HuH-7.5 (cell line): ENCODE measurements at regions not wholly inside any gene's neighbourhood (a gene's known extent, or its start where the extent isn't known, plus 50 kb on each side); places are given as distances from the start of the nearest gene placed in this dataset.

Source experiments
- DNase-seq: peaks from one replicate; pipeline ENCODE4 v3.0.0; 2011; ENCODE audit warnings: low spot score

DNA sequence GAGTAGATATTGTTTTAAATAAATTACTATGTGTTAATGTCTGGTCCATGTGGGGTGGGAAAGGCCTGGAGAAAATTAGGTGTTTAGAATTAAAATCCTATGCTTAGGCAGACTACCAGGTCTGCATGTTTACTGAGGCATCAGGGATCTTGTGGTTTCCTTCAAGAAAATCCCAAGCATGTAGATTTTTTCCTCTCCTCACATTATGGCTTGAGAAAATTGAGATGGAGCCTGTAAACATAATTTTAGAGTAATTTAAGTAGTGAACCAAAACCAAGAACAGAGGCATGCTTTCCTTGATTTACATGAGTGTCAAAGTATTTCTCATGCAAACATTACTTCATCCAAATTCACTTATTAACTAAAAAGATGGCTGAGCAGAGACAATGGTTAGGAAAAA lies 823.7 kb downstream of the AACS start:
- no peak for DNase-seq

DNA sequence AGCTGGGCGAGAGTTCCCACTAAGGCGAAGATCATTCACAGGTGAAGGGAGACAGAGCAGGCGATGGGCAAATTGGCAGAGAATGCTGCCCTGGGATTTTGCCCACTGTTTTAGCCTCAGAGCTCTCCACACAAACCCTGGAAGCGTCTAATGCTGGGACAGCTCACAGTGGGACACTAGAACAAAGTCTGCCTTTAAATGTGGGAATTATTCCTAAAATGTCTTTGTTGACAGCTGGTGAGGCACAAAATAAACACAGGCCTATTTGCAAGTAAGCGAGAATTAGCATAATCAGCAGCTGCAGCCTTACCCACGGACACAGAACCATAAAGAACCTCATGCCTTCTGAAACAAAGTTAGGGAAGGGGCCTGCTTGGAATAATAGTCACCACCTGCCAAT lies 824.5 kb downstream of the AACS start:
- no peak for DNase-seq

DNA sequence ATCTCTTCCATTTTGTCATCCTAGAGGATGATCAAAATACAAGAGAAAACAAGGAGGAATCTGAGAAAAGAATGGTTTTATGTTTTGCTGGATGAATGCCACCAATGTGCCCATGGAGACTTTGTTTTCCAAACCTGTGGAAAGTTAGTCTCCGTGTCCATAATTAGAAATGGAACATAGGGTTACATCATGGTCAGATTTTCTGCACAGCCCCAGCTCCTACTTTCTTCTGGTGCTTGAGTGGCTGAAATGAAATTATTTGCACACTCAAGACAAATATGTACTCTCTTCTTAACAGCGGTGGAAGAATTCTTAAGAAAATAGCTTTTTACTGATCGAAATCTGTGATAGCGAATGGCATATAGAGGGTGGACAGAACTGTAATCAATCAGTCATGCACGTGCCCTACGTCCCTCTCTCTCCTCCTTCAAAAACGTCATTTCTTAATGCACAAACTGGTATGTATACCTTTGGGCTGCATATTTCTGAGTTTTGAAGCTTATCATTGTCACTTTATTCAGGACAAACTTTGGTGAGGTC lies 825.2 kb downstream of the AACS start:
- no peak for DNase-seq

DNA sequence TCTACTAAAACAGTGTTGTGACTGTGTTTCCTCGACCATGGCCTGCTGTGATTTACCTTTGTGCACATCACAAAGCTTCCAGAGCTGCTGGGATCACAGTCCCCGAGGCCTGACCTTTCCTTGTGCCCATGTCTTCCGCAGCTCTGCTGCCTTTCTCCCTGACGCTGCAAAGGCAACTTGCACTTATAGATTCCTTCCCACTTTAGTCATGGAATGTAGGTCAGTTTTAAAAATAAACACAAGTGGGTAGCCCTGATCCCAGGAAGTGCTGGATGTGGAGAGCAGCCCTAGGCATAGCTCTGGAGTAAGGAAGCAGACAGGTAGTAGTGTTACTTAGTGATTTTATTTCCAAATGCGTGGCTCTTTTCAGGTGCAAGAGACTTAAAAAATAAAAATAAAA lies 825.7 kb downstream of the AACS start:
- DNase-seq, result no peak

DNA sequence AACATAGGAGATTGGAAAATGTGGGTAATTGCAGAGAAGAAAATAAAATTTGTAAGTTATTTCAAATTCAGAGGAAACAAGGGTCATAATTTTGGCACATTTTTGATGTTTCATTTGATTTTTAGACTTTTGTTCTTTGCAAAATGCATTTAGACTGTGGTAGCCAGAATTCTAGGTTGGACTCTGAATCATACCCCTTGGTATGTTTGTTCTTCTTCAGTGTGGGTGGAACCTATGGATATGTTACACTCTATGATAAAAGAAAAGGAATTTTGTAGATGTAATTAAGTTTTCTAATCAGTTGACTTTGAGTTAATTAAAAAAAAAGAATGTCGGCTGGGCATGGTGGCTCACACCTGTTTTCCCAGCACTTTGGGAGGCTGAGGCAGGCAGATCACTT lies 827.0 kb downstream of the AACS start:
- DNase-seq, result no peak

DNA sequence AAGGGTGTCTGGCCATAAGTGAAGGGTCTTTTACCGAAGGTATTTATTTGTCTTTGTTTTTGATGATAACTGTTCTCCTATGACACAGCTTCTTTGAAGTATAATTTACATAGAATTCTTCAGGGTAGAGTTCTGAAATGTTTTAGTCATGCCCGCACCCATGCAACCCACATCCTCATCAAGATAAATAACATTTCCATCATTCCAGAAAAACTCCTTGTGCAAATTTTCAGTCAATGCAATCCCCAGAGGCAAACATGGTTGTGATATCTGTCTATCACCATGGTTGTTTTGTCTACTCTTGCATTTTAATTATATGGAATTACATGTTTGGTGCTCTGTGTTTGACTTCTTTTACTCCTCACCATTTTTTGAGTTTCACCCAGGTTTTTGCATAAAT lies 837.8 kb downstream of the AACS start:
- DNase-seq, result no peak

DNA sequence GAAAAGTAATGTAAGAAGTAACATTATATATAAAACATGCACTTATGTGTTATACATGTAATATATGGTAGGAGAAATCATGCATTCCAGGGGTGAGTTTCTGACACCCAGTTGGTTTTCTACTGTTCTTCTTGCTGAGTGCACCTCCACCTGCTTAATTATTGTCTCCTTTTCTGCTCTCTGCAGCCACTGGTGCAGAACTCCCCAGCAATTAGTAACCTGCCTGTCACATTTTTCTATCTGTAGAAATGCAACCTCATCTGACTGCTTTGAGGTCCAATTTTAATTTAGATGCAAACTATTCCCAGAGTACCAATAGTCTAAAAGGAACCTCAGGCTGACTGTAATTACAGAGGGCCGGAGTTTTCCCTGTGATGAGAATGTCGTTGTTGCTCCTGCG lies 842.1 kb downstream of the AACS start:
- no peak for DNase-seq

DNA sequence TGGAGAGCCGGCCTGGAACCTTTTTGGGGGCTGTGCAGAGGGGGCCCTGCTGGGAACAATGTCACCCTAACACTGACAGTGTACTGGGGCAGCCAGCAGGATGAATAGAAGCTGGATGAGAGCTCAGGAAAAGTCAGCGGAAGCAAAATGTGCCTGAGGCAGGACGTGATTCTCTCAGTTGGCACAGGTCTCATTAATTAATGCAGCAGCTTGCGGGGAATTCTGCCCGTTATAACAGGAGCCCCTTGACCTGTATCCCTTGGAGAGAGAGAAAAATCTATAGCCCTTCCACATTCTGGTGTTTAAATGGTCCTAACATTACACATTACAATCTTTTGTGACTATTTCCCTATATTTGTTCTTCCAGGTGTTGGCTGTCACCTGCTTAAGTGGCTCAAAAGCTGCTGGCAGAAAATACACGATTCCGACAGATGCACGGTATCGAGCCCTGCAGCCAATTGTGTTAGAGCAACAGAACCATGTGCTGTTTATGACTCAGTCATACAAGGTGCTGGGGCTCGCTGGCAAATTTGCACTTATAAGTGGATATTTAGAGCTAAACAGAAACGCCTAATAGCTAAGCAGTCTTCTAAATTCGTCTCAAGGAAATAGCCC lies 854.7 kb downstream of the AACS start:
- no peak for DNase-seq

DNA sequence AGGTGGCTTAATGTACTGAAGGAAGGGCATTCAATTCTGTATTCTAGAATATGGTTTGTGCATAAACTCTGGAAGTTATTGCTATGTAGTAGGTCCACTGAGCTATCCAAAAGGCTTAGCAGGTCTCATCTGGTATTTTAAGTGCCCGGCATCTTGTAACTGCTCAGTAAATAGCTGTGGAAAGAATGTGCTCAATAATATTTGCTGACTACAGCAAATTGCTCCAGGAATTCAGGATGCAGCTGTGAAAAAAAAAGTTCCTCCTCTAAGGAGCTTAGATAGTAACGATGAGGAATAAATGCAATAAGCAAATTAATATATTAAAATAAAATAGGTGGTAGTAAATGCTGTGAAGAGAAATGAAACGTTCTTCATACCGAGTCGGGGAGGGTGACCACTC lies 857.1 kb downstream of the AACS start:
- DNase-seq, result no peak

DNA sequence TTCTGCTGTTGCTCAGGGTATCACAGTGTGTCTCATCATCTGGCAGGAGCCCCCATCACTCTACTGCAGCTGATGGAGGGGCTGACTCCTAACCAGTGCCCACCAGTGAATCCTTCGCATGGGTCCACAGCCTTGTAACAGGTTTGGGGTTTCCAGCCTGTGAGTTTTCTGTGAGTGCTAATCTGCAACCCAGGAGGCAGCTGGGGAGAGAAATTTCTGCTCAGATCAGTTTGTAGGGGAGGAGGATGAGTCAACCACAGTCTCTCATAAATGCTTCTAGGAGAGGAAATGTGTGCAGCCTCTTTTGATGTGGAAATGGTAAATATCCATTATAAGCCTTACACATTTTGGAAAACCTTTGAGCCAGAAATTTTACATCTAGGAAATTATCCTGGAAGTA lies 871.3 kb downstream of the AACS start:
- DNase-seq, result no peak

DNA sequence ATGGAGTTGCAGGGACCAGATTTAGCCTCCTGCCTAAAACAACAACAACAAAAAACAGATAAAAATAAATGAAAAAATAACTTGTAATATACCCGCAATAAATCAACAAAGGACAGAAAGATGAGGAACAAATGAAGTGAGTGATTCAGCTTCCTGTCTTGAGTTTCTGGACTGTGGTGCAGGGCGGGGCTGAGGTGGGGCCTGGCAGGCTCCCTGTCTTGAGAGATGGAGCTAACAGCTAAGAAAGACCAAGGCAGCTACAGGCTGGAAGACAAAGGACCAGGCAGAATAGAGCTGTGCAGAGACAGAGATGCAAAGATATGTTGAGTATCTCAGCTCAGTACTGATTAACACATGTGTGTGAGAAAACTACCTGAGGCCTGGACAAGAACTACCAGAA lies 879.2 kb downstream of the AACS start:
- no peak for DNase-seq

DNA sequence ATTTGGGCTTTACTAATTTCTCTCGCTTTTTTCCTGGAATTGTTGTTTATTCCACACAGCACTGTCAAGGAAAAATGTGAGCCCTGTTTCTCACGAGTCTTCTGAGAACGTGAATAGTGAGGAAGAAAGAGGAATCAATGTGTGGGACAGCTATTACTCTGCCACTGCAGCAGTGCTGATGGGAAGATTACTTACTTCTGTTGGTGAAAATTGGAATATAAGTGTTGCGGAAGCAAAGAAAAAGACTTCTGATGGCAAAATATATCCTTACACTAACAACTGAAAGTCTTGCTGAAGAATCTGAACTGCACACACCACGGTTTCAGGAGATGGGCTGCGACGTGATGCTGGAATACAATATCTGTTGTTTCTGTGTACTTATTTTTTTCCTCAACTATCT lies 884.2 kb downstream of the AACS start:
- no peak for DNase-seq

DNA sequence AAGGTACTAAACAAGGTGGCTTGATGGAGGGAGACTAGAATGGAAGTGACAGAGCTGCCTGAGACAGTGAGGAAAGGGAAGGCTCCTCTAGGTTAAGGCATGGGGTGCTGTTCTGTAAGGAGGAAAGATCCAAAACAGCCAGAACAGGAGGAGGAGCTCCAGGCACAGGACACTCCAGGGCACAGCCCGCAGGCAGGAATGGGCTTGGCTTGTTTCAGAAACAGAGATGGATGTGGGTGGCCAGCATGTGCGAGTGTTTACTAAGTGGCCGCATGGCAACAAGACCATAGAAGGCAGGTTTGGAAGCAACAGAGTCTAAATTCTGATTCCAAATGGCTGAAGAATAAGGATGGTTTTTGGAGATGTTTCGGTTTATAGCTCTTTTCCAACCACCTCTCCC lies 889.1 kb downstream of the AACS start:
- no peak for DNase-seq

DNA sequence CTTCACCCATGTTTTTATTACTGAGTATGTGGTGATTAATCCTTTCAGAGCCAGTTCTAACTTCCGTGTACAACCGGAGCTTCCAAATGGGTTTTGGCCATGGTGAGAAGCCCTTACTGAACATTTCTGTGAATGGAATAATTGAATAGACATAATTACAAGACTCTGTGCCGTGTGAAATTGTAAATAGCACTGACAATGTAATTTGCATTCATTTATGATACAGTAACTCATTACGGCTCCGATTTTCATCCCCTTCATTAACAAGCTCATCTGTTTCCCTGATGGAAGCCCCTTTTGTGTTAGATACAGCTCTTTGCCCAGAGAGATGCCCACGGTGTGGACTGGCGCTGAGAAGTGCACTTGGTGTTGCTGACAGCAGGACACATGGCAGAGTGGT lies 891.0 kb downstream of the AACS start:
- DNase-seq, result no peak

DNA sequence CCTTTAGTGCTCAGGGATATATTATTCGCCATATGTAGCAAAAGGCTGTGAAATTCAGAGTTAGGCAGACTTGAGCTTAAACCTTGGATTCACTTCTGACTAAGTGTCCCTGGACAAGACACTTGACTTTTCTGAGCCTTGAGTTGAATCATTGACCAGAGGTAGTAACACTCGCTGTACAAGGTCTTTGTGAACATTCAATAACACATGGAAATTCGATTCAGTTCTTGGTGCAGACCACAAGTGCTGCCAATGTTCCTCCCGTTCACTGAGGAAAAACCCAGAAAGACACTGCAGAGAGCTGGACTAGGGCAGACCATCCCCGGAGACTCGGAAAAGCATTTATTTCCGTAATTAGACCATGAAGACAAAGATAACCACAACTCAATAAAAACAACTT lies 901.4 kb downstream of the AACS start:
- no peak for DNase-seq

DNA sequence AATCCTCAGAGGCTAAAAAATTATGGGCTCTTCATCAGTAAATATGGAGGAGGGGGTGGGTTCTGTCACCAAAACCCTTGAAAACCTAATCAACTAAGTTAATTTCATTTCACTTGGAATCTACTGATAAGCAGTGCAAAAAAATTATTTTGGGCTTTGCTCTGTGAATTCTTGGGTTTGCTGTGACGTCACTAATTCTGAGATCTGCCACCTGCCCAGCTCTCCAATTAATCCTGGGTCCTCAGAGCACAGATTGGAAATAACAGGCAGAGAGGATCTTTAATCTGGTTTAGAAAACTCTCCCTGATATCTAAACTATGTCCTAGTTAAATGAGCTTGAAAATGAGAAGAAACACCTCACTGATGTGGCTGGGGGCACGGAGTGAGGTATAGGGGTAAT lies 903.2 kb downstream of the AACS start:
- DNase-seq, result no peak

DNA sequence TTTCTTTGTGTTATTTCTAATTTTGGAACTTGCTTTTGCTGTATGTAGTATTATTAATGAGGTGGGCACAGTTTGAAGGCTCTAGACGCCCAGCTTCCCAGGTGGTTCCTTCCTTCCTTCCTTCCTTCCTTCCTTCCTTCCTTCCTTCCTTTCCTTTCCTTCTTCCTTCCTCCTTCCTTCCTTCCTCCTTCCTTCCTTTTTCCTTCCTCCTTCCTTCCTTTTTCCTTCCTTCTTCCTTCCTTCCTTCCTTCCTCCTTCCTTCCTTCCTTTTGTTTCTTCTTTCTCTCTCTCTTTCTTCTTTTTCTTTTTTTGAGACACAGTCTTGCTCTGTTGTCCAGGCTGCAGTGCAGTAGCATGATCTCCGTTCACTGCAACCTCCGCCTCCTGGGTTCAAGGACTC lies 906.7 kb downstream of the AACS start:
- no peak for DNase-seq

DNA sequence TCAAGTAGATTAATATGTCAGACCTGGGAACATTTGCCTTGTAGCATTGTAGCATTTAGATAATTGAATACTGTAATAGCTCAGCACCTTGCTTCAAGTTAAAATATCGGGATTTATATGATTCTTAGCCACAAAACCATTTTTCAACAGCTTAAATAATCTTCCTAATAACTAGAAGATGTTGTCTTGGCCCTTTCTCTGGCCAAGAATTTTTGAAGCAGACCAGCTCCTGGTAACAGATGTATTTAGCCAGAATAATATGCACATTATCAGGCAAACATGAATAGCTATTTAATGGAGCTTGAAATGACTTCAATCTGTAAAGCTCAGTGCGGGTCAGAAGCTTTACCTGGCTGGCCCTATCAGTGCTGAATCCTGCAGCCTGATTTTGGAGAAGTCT lies 913.1 kb downstream of the AACS start:
- DNase-seq, result no peak

DNA sequence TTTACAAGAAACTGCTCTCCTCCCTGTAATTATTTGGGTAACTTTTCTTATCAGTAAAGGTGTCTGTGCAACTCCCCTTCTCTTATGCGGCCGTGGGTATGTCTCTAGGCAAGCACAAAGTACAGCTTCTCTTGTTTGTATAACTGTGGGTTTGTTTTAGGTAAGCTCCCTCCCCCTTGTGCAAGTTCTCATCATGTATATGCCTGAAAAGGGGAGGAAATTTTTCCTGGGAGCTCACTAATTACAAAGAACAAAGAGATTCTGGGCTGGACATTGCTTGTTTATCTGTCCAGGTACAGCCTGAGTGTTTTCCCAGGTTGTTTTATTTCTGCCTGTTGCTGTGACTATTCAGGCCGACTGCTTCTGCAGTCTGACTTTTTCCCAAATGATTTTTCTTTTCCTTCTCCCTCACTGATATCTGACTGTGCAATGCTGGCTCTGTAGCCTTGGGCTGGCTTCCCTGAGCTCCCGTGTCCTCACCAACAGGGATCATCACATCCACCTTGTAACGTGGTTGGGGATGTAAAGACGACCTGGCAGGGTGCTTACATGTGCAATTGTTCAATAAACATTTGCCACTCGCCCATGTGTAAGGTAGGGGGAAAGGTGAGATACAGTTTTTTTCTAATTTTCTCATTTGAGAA lies 916.5 kb downstream of the AACS start:
- DNase-seq, result no peak

DNA sequence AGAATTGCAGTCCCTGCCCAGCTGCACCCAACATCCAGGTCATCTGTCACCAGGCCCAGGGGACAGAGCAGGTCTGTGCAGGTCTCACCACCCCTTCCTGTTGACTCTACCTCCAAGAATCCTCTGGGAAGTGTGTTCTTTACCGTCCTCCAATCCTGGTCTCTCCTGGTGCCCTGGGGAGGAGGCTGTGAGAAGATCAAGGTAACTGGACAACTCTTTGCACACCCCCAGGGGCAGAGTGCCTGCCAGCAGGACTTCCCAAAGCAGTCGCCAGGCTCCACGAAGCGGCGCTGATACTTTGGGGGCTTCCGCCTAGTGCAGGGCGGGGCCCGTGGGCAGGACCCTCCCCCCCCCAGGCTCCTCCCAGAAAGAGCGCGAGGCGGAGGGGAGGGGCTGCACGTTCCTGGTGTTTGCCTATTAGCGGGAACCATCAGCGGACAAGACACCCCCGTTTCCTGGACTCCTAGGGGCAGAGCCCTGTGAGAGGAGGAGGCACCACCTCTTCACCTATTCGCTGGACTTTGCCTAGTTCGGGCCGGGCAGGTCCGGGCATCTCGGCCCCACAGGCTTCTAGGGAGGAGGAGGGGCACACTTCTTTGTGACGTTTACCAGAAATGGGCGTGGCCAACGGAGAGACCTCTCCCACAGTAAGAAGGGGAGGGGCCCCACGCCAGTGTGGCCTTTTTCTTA lies 918.0 kb downstream of the AACS start:
- DNase-seq, result peak; percentile 9

DNA sequence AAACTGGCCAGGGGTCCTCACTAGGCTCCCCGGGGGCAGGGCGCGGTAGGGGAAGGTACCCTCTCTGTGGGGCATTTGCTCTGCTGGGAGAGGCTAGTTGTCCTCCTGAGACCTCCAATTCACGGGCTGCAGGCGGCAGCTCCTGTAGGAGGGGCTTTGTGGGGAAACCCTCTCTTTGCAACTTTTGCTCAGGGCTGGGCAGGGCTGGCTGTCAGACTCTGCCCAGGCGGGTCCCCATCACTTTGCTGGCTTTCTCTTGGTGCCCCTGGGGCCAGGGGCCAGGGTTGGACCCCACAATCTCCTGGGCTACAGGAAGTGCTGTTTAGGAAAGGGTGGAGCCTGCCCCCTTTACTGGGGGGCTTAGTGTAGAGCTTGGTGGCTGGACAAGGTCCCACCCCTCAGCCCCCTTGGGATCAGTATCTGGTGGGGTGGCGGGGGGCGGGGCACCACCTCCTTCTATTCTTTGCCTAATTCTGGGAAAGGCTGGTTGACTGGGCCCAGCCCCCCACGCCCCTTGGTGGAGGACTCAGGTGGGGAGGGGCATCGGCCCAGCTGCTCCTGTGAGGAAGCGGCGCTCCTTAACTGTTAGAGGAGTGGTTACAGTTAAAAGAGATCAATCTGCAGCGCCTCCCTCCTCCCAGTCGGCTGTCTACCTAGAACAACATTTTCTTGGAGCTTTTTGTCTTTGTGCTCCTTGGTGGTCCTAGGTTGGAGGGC lies 918.7 kb downstream of the AACS start:
- no peak for DNase-seq

DNA sequence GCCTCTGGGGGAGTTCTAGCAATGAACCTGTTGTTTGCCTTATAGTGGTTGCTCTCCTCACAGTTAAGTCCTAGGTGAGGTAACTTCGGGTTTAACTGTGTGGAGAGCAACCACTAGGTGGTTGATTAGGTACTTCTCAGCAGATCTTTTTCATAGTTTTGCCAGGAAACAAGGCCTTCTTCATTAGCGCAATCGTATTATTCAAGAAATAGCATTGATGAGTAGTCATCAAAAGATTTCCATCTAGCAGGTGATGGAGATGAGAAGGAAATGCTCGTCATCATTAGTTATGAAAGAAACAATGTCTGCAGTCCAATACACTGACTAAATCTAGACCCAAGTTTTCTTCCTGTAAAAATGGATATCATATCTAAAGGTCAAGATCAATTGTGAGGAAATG lies 923.3 kb downstream of the AACS start:
- DNase-seq, result no peak

DNA sequence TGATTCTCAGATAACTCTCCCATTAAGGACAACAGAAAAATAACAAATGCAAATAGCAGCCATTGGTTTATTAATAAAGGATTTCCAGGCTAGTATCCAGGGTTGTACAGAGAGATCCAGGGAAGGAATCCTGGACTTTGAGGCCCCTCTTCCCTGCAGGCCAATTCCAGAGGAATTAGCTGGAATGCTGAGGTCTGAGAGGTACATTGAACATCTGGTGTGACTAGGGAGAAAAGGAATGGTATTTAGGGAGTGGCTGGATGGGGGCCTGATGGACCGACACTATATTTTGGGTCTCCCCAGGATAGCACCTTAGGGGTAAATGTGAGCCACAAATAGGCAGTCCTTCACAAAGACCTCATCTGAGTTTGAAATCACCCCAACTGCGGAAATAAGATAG lies 924.5 kb downstream of the AACS start:
- DNase-seq, result no peak
